GM12878 (cell line): ENCODE measurements at regions not wholly inside any gene's neighbourhood (a gene's known extent, or its start where the extent isn't known, plus 50 kb on each side); places are given as distances from the start of the nearest gene placed in this dataset.

Experiments used
- CHD1 ChIP-seq: IDR thresholded peaks from 2 replicates; pipeline ENCODE4 v1.6.1; 2012; ENCODE audit warnings: low read depth, low read length, improper control_type of control experiment
- CTCF ChIP-seq, 3 experiments: IDR thresholded peaks in 2 of 3; conservative IDR thresholded peaks in 1 of 3; 2 replicates each; pipeline ENCODE4 v1.5.1; 2011; ENCODE audit warnings: low read depth in 3 of 3, low read length in 3 of 3, mild to moderate bottlenecking in 3 of 3, control low read depth in 2 of 3, moderate library complexity in 2 of 3, inconsistent platforms in 1 of 3, mixed read lengths in 1 of 3; ENCODE audit not compliant: control insufficient read depth in 2 of 3, insufficient read depth in 1 of 3; ENCODE audit errors: extremely low read depth in 1 of 3
- EGR1 ChIP-seq, 2 experiments: IDR thresholded peaks; 1 replicate in 1 of 2; 2 replicates in 1 of 2; pipeline ENCODE4 v1.6.1; 2011 to 2012; ENCODE audit warnings: low read depth in 2 of 2, low read length in 2 of 2, borderline replicate concordance in 1 of 2, mild to moderate bottlenecking in 1 of 2, moderate library complexity in 1 of 2
- ELK1 ChIP-seq: IDR thresholded peaks from 2 replicates; pipeline ENCODE4 v1.6.1; 2012; ENCODE audit warnings: low read depth, low read length, improper control_type of control experiment
- ESRRA ChIP-seq: IDR thresholded peaks from 2 replicates; pipeline ENCODE4 v1.6.1; 2012; ENCODE audit warnings: mild to moderate bottlenecking, low read length, improper control_type of control experiment
- EZH2 ChIP-seq: IDR thresholded peaks from 2 replicates; pipeline ENCODE4 v1.6.1; 2012; ENCODE audit warnings: low read depth, mild to moderate bottlenecking, control low read depth, inconsistent platforms, low read length, borderline replicate concordance; ENCODE audit not compliant: control insufficient read depth
- GABPA ChIP-seq: IDR thresholded peaks from 2 replicates; pipeline ENCODE4 v1.6.1; 2014; ENCODE audit warnings: antibody characterized with exemption, low read depth, mild to moderate bottlenecking, inconsistent platforms
- HDGF ChIP-seq: fragments of 450-650 bp; IDR thresholded peaks from 2 replicates; pipeline ENCODE4 v1.6.1; 2016; ENCODE audit warnings: antibody characterized with exemption
- KAT2A ChIP-seq: conservative IDR thresholded peaks from 2 replicates; pipeline ENCODE4 v1.6.1; 2011; ENCODE audit warnings: low read depth, low read length; ENCODE audit not compliant: control insufficient read depth
- NRF1 ChIP-seq: conservative IDR thresholded peaks from 2 replicates; pipeline ENCODE4 v1.6.1; 2011; ENCODE audit warnings: mild to moderate bottlenecking, low read depth, low read length, improper control_type of control experiment
- POLR2AphosphoS5 ChIP-seq: IDR thresholded peaks from 2 replicates; pipeline ENCODE4 v1.6.1; 2011; ENCODE audit warnings: mild to moderate bottlenecking, low read length, inconsistent platforms
- RAD21 ChIP-seq: IDR thresholded peaks from 2 replicates; pipeline ENCODE4 v1.6.1; 2011; ENCODE audit warnings: mild to moderate bottlenecking, low read depth, low read length, moderate library complexity; ENCODE audit not compliant: insufficient read depth
- SIX5 ChIP-seq: IDR thresholded peaks from 2 replicates; pipeline ENCODE4 v1.6.1; 2011; ENCODE audit warnings: mild to moderate bottlenecking, low read depth, low read length, moderate library complexity; ENCODE audit not compliant: severe bottlenecking

- TF ChIP-seq NRF1 = no peak
- TF ChIP-seq CTCF (IDR thresholded peaks at IDR 0.05 in 2 of 3, conservative IDR thresholded peaks at IDR 0.05 in 1 of 3; ENCODE audit: control insufficient read depth in 2 of 3, extremely low read depth in 1 of 3, insufficient read depth in 1 of 3, low read depth in 3 of 3, low read length in 3 of 3) = no peak
- no peak for TF ChIP-seq CHD1
- TF ChIP-seq EGR1 (IDR thresholded peaks at IDR 0.05; ENCODE audit: borderline replicate concordance in 1 of 2, low read depth in 2 of 2, low read length in 2 of 2) = no peak
- TF ChIP-seq ELK1 = no peak
- TF ChIP-seq EZH2 = no peak
- no peak for TF ChIP-seq GABPA
- TF ChIP-seq SIX5 = no peak
- no peak for TF ChIP-seq HDGF
- TF ChIP-seq KAT2A = no peak
- TF ChIP-seq ESRRA = no peak
- TF ChIP-seq RAD21 = no peak
- TF ChIP-seq POLR2AphosphoS5 = no peak
These were observed 461.1 kb upstream of the NCAM2 start for GRCh38 chr21:20537130-20537529.
